ENCODE measurements at regions not wholly inside any gene's neighbourhood (a gene's known extent, or its start where the extent isn't known, plus 50 kb on each side); places are given as distances from the start of the nearest gene placed in this dataset.

DNA sequence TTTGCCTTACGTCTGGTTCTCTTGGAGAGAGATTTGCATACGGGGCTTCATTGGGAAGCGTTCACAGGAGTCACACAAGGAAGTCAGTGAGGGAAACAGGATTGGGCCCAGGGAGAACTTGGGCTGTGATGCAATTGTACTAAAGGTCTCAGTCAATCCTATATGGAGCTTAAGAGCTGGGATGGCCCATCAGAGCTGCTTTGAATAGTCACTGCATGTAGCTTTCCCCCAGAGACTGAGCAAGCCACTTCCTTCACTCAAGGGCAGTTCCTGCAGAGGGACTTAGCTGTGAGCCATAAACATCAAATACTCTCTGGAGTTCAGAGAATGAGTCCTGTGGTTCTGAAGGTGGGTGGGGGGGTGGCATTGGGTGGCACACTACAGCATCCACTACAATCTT, 605.4 kb downstream of the MED13L start:
- no peak for TF ChIP-seq BACH1 (IDR thresholded peaks at IDR 0.05; ENCODE audit: low read length)
- TF ChIP-seq, protein P1, sequence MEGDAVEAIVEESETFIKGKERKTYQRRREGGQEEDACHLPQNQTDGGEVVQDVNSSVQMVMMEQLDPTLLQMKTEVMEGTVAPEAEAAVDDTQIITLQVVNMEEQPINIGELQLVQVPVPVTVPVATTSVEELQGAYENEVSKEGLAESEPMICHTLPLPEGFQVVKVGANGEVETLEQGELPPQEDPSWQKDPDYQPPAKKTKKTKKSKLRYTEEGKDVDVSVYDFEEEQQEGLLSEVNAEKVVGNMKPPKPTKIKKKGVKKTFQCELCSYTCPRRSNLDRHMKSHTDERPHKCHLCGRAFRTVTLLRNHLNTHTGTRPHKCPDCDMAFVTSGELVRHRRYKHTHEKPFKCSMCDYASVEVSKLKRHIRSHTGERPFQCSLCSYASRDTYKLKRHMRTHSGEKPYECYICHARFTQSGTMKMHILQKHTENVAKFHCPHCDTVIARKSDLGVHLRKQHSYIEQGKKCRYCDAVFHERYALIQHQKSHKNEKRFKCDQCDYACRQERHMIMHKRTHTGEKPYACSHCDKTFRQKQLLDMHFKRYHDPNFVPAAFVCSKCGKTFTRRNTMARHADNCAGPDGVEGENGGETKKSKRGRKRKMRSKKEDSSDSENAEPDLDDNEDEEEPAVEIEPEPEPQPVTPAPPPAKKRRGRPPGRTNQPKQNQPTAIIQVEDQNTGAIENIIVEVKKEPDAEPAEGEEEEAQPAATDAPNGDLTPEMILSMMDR (IDR thresholded peaks at IDR 0.05; ENCODE audit: control extremely low read depth in 1 of 3, insufficient read depth in 1 of 3, low read depth in 1 of 3, low read length in 3 of 3), result no peak
- TF ChIP-seq POLR2A (IDR thresholded peaks at IDR 0.05; ENCODE audit: control extremely low read depth in 1 of 2, low read depth in 2 of 2, low read length in 2 of 2), result no peak
- no peak for TF ChIP-seq RXRA (IDR thresholded peaks at IDR 0.05; ENCODE audit: insufficient read depth, low read depth, low read length)
- no peak for TF ChIP-seq ZNF274 (IDR thresholded peaks at IDR 0.05; ENCODE audit: borderline replicate concordance, extremely low read depth, low read length)
- TF ChIP-seq, protein P2, sequence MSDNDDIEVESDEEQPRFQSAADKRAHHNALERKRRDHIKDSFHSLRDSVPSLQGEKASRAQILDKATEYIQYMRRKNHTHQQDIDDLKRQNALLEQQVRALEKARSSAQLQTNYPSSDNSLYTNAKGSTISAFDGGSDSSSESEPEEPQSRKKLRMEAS (IDR thresholded peaks at IDR 0.05), result no peak

Measured in H1 (cell line).